ENCODE measurements at regions not wholly inside any gene's neighbourhood (a gene's known extent, or its start where the extent isn't known, plus 50 kb on each side); places are given as distances from the start of the nearest gene placed in this dataset.

DNA sequence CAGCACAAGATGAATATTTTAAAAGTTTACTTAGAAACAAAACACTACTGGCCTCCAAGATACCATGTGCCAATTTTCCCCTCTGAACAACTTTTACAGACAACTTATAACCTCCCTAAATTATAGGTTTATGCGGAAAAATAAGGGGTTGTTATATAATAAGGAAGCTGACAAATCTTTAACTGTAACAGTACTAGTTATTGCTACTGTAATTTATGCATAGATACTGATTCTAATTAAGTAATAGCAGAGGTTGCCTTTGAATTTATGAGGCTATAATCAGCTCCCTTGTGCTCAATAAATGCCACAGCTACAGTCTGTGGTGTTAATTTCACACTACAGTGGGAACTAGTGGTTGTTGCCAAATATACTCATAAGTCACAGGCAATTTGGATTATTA, 291.3 kb upstream of the PCSK5 start:
- Mint-ChIP-seq H3K27ac (no peak overlapping the region), H3K9me3 (no peaks in the 10 kb centered on the region), H3K27me3 (ENCODE audit: low read depth) (no peaks in the 10 kb centered on the region), H3K4me1 (no peaks in the 10 kb centered on the region), H3K36me3 (ENCODE audit: insufficient read depth in 1 of 3, low read depth in 3 of 3) (no peaks in the 10 kb centered on the region), H3K4me3 (no peak overlapping the region)
- H3K27ac ChIP-seq (ENCODE audit: insufficient read length, low read depth, low read length) = no peak overlapping the region
- no peak overlapping the region for H2BK15ac ChIP-seq (ENCODE audit: low read depth, low read length)
- H3T11ph ChIP-seq (ENCODE audit: low read length) = no peak overlapping the region
- H3K23me2 ChIP-seq (ENCODE audit: insufficient read length, low read depth, low read length, poor library complexity, severe bottlenecking) = no peaks in the 10 kb centered on the region
- H3K4me1 ChIP-seq (ENCODE audit: insufficient read depth, low read length) = no peaks in the 10 kb centered on the region
- no peak overlapping the region for H2BK120ac ChIP-seq (ENCODE audit: low read depth, low read length, poor library complexity, severe bottlenecking)
- H3K4ac ChIP-seq (ENCODE audit: low read depth, low read length) = no peak overlapping the region
- no peak overlapping the region for H3K9ac ChIP-seq (ENCODE audit: extremely low read depth, insufficient read length, low read length)
- H4K8ac ChIP-seq (replicated peaks; ENCODE audit: insufficient read length, low read depth, low read length) = no peak overlapping the region
- no peak overlapping the region for H2BK5ac ChIP-seq (ENCODE audit: insufficient read length, low read length)
- H3K79me1 ChIP-seq (ENCODE audit: insufficient read depth, low read depth, low read length, poor library complexity, severe bottlenecking) = no peaks in the 10 kb centered on the region
- no peaks in the 10 kb centered on the region for H3K79me2 ChIP-seq (ENCODE audit: insufficient read depth, low read length)
- H3K9me3 ChIP-seq (ENCODE audit: control insufficient read depth, low read depth, low read length) = no peaks in the 10 kb centered on the region
- no peak overlapping the region for H3K14ac ChIP-seq (ENCODE audit: insufficient read depth, low read length)
- TF ChIP-seq, protein P1, sequence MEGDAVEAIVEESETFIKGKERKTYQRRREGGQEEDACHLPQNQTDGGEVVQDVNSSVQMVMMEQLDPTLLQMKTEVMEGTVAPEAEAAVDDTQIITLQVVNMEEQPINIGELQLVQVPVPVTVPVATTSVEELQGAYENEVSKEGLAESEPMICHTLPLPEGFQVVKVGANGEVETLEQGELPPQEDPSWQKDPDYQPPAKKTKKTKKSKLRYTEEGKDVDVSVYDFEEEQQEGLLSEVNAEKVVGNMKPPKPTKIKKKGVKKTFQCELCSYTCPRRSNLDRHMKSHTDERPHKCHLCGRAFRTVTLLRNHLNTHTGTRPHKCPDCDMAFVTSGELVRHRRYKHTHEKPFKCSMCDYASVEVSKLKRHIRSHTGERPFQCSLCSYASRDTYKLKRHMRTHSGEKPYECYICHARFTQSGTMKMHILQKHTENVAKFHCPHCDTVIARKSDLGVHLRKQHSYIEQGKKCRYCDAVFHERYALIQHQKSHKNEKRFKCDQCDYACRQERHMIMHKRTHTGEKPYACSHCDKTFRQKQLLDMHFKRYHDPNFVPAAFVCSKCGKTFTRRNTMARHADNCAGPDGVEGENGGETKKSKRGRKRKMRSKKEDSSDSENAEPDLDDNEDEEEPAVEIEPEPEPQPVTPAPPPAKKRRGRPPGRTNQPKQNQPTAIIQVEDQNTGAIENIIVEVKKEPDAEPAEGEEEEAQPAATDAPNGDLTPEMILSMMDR (conservative IDR thresholded peaks at IDR 0.05) = no peak
- no peaks in the 10 kb centered on the region for H3K27me3 ChIP-seq (ENCODE audit: insufficient read depth, low read length)
- no peak overlapping the region for H4K91ac ChIP-seq (ENCODE audit: insufficient read length, low read depth, low read length)
- H2AK5ac ChIP-seq (ENCODE audit: insufficient read length, low read length) = no peak overlapping the region
- no peak overlapping the region for H3K56ac ChIP-seq (ENCODE audit: insufficient read length, low read depth, low read length)
- H3K23ac ChIP-seq (ENCODE audit: insufficient read length, low read depth, low read length) = no peak overlapping the region
- no CpG with 5 or more reads among the region's 1 CpG for WGBS (ENCODE audit: extremely low coverage, insufficient read length, low lambda C conversion rate)
- DNase-seq = no peak
- H4K20me1 ChIP-seq (ENCODE audit: control insufficient read depth, insufficient read depth, insufficient read length) = no peaks in the 10 kb centered on the region
- H3K4me2 ChIP-seq (ENCODE audit: insufficient read depth, insufficient read length, low read length) = no peak overlapping the region
- no peak overlapping the region for H4K5ac ChIP-seq (ENCODE audit: insufficient read length, low read depth, low read length)
- no peak overlapping the region for H2BK12ac ChIP-seq (ENCODE audit: insufficient read length, low read depth, low read length)
- H3K18ac ChIP-seq (ENCODE audit: insufficient read length, low read depth, low read length) = no peak overlapping the region
- H2BK20ac ChIP-seq (ENCODE audit: low read depth, low read length, poor library complexity, severe bottlenecking) = no peak overlapping the region
- no peak overlapping the region for H2AFZ ChIP-seq (ENCODE audit: low read length)

Data from H9 (cell line).